Nephron progenitor cell (in vitro differentiated cells): ENCODE measurements at regions not wholly inside any gene's neighbourhood (a gene's known extent, or its start where the extent isn't known, plus 50 kb on each side); places are given as distances from the start of the nearest gene placed in this dataset.

Experiments used
- DNase-seq: peaks from one replicate; pipeline ENCODE4 v3.0.0; 2021
- H3K27ac Mint-ChIP-seq: 2 replicates; pipeline ENCODE4 v1.8.0; 2021; ENCODE audit warnings: mild to moderate bottlenecking, moderate library complexity, mixed read lengths
- H3K27me3 Mint-ChIP-seq: 2 replicates; pipeline ENCODE4 v1.8.0; 2021; ENCODE audit warnings: mild to moderate bottlenecking, low read depth, mixed read lengths; ENCODE audit not compliant: poor library complexity
- H3K36me3 Mint-ChIP-seq: 2 replicates; pipeline ENCODE4 v1.8.0; 2021; ENCODE audit warnings: low read depth, mixed read lengths
- H3K4me1 Mint-ChIP-seq: 2 replicates; pipeline ENCODE4 v1.8.0; 2021; ENCODE audit warnings: mixed read lengths
- H3K4me3 Mint-ChIP-seq: 2 replicates; pipeline ENCODE4 v1.8.0; 2021; ENCODE audit warnings: mild to moderate bottlenecking, moderate library complexity, mixed read lengths
- H3K9me3 Mint-ChIP-seq: 2 replicates; pipeline ENCODE4 v1.8.0; 2021; ENCODE audit warnings: mild to moderate bottlenecking, moderate library complexity, mixed read lengths
- CTCF ChIP-seq: fragments of 200-600 bp; sonication (generic); IDR thresholded peaks from 2 replicates; pipeline ENCODE4 v1.5.0; 2021; ENCODE audit warnings: antibody characterized with exemption

DNA sequence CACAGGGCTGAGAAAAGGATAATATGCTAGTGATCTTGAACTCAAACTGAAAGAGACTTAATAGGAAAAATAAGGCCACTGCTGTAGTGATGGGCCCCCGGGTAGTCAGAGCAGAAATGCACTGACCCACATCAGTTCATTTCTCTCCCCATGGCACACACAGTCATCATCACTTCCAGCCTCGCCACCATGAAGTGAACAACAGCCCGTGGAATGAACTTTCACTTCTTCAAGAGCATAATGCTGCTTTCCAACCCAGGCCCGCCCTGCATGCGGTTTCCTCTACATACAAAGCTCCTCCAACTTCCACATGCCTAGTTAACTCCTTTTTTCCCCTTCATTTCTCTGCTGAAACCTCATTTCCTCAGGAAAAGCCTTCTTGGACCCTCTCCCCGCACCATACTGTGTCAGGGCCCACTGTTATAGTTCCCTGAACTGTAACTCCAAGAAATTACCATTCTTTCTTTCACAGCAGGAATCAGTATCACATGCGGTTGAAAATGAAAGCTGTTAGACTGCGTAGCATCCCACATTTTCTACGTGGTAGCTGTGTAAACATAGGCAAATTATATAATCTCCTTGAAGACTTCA, 65.8 kb upstream of the SMIM36 start:
- no peaks in the 10 kb centered on the region for H3K9me3 Mint-ChIP-seq
- H3K27ac Mint-ChIP-seq: no peak overlapping the region
- H3K27me3 Mint-ChIP-seq: peaks cover 4% of the 10 kb centered on the region

DNA sequence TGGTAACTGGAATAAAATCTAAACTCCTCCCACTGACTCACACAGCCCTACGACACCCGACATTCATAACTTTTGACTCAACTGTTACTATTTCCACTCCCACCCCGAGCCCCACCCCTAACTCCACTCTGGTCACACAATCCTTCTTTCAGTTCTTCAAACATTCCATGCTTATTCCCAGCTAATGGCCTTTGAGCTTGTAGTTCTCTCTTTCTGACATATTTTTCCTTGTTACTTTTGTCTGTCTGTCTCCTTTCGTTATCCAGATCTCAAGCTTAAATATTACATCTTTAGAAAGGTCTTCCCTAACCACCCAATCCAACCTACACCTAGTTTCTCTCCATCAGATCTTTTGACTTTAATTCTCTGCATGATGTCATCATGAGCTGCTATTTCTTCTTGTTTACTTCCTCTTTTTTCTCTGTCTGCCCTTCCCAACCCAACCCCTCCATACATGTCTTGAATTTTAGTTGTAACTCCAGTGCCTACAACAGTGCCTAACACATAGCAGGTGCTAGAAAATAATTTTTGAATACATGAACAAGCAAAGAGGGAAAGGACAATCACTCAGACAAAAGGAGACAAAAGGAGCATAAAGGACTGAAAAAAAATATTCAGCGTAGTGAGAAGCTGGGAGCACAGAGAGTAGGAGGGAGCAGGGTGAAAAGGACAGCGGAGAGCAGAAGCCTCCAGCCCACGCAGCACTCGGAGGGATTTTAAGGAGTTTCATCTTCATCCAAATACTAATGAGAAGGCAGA, 65.2 kb upstream of the SMIM36 start:
- Mint-ChIP-seq H3K36me3 (no peaks in the 10 kb centered on the region), H3K4me1 (no peaks in the 10 kb centered on the region), H3K4me3 (no peak overlapping the region), H3K9me3 (no peaks in the 10 kb centered on the region), H3K27me3 (peaks cover 4% of the 10 kb centered on the region), H3K27ac (no peak overlapping the region)
- no peak for DNase-seq
- TF ChIP-seq CTCF: no peak

More for the DNA sequence above, 65.8 kb upstream of the SMIM36 start:
- DNase-seq: no peak
- TF ChIP-seq CTCF: no peak
- no peak overlapping the region for H3K4me3 Mint-ChIP-seq
- no peaks in the 10 kb centered on the region for H3K4me1 Mint-ChIP-seq
- H3K36me3 Mint-ChIP-seq: no peaks in the 10 kb centered on the region

DNA sequence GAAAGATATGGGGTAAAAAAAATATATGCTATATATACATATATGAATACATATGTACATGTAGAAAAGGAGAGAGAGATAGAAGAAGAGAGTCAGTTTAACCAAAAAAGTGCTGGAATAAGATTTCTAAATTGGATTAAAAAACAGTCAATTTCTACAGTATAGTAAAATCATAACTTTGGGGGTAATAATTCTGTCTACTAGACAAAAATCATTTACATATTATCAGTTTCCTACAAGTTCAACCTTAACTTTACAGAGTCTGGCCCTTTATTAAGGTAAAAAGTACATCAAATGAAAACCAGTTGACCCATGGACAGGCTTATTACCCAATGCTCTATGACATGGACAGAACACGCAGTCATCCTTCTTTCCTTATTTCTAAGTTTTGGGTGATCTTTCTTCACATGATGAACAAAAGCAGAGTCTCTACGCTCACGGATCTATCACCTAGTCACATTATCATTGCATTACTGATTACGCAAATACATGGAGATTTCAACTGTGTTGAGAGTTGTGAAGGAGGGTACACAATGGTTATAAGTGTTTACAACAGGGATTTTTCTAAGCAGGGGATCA, 63.9 kb upstream of the SMIM36 start:
- Mint-ChIP-seq H3K36me3 (no peaks in the 10 kb centered on the region), H3K9me3 (no peaks in the 10 kb centered on the region), H3K27ac (no peak overlapping the region), H3K27me3 (peaks cover 4% of the 10 kb centered on the region), H3K4me1 (no peaks in the 10 kb centered on the region), H3K4me3 (no peak overlapping the region)
- no peak for TF ChIP-seq CTCF
- no peak for DNase-seq

GRCh38 chr17:55572599-55572998, 61.3 kb upstream of the SMIM36 start:
- no peak for TF ChIP-seq CTCF
- Mint-ChIP-seq H3K36me3 (no peaks in the 10 kb centered on the region), H3K4me3 (no peak overlapping the region), H3K27me3 (peaks cover 11% of the 10 kb centered on the region), H3K4me1 (peaks cover 12% of the 10 kb centered on the region), H3K9me3 (no peaks in the 10 kb centered on the region), H3K27ac (no peak overlapping the region)
- DNase-seq: no peak

- peaks cover 11% of the 10 kb centered on the region for H3K27me3 Mint-ChIP-seq
- H3K4me1 Mint-ChIP-seq: peaks cover 17% of the 10 kb centered on the region
- H3K4me3 Mint-ChIP-seq: no peak overlapping the region
- H3K27ac Mint-ChIP-seq: no peak overlapping the region
- no peaks in the 10 kb centered on the region for H3K9me3 Mint-ChIP-seq
- no peaks in the 10 kb centered on the region for H3K36me3 Mint-ChIP-seq
- no peak for DNase-seq
- no peak for TF ChIP-seq CTCF
Measured at GRCh38 chr17:55572139-55572538, 60.9 kb upstream of the SMIM36 start.
